ENCODE measurements at regions not wholly inside any gene's neighbourhood (a gene's known extent, or its start where the extent isn't known, plus 50 kb on each side); places are given as distances from the start of the nearest gene placed in this dataset.

DNA sequence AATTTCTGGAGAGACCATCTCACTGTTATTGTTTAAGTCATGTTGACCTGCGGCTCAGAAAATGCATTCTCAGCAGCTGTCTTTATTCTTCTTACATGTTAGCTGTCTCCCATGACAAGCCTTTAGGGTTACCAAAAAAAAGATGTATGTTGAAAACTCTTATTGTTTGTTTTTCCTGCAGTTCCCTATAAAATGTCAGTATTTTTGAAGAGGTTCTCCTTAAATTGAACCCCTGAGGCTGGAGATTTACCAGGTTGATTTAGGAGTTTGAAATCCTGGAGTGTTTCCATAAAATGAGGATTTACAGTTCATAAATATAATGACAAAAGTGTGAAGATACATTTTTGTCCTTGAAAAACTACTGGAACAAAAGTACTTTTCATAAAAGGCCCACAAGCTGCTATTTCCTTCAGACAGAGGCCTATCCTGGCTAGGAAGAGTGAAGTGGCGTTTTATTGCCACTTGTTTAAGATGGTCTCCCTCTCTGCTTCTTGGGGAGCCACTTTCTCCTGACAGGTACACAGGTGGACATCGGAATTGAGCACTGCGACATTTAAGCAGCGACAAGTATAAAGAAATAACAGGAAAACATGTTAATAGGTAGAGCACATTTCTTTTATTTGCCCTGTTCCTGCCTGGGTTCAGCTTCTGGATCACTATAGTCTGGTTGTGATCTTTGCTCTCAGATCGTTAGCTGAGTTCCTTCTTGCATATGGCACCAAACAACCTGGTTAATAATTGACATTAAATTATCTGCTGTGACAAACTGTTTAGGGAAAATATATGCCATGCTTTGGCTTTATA, 344.8 kb upstream of the RPS23 start:
- TF ChIP-seq, protein P1, sequence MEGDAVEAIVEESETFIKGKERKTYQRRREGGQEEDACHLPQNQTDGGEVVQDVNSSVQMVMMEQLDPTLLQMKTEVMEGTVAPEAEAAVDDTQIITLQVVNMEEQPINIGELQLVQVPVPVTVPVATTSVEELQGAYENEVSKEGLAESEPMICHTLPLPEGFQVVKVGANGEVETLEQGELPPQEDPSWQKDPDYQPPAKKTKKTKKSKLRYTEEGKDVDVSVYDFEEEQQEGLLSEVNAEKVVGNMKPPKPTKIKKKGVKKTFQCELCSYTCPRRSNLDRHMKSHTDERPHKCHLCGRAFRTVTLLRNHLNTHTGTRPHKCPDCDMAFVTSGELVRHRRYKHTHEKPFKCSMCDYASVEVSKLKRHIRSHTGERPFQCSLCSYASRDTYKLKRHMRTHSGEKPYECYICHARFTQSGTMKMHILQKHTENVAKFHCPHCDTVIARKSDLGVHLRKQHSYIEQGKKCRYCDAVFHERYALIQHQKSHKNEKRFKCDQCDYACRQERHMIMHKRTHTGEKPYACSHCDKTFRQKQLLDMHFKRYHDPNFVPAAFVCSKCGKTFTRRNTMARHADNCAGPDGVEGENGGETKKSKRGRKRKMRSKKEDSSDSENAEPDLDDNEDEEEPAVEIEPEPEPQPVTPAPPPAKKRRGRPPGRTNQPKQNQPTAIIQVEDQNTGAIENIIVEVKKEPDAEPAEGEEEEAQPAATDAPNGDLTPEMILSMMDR (IDR thresholded peaks at IDR 0.05): no peak
- no peak for TF ChIP-seq POLR2A (IDR thresholded peaks at IDR 0.05; ENCODE audit: low read depth)
